Endothelial cell of umbilical vein (primary cell): ENCODE measurements at regions not wholly inside any gene's neighbourhood (a gene's known extent, or its start where the extent isn't known, plus 50 kb on each side); places are given as distances from the start of the nearest gene placed in this dataset.

ENCODE experiments used
- BruUV-seq: library from RNA; stranded (reverse); fragments of 400-500 nt; replicated peaks from 2 replicates; lab custom pipeline; 2021; lab: Mats Ljungman, UMichigan
- CTCF ChIA-PET: fragments of 300-600, 350-600 bp; sonication (Branson Sonifier 250); formaldehyde crosslinking; loops from one replicate; lab custom pipeline; 2021; ENCODE audit warnings: antibody characterized with exemption, inconsistent platforms; lab: Charles Lee
- POLR2A ChIA-PET: fragments of 300-600, 350-600 bp; sonication (Branson Sonifier 250); formaldehyde crosslinking; loops from one replicate; lab custom pipeline; 2021; ENCODE audit warnings: antibody characterized with exemption, inconsistent platforms; lab: Charles Lee
- DNase-seq: peaks from one replicate; pipeline ENCODE4 v3.0.0-alpha.2; 2011; ENCODE audit warnings: low read depth, low spot score
- FAIRE-seq: peaks from 2 replicates; lab custom pipeline; 2011; peaks lifted over from hg19 to GRCh38; lab: Jason Lieb, UNC
- H2AFZ ChIP-seq: 2 replicates; pipeline ENCODE4 v1.6.0; 2012; ENCODE audit warnings: low read depth, low read length, control low read depth, inconsistent platforms
- H3K27ac ChIP-seq: 2 replicates; pipeline ENCODE4 v1.5.1; 2011; ENCODE audit warnings: low read depth, mild to moderate bottlenecking, control low read depth, low read length, moderate library complexity; ENCODE audit not compliant: insufficient read depth
- H3K27me3 ChIP-seq, 2 experiments: 2 replicates each; pipeline versions ENCODE4 v1.6.0 to v1.6.1; 2011; ENCODE audit warnings: low read length in 2 of 2, mixed read lengths in 1 of 2; ENCODE audit not compliant: control insufficient read depth in 2 of 2, insufficient read depth in 2 of 2
- H3K36me3 ChIP-seq, 2 experiments: 2 replicates in 1 of 2; 3 replicates in 1 of 2; pipeline ENCODE4 v1.5.1; 2011; ENCODE audit warnings: low read length in 2 of 2, mild to moderate bottlenecking in 1 of 2, moderate library complexity in 1 of 2; ENCODE audit not compliant: control insufficient read depth in 2 of 2, insufficient read depth in 2 of 2; ENCODE audit errors: extremely low read depth in 1 of 2
- H3K4me1 ChIP-seq: 3 replicates; pipeline ENCODE4 v1.5.1; 2011; ENCODE audit warnings: mild to moderate bottlenecking, low read length; ENCODE audit not compliant: control insufficient read depth, insufficient read depth; ENCODE audit errors: extremely low read depth
- H3K4me2 ChIP-seq: 2 replicates; pipeline ENCODE4 v1.6.1; 2011; ENCODE audit warnings: low read length, control low read depth, mixed read lengths; ENCODE audit not compliant: insufficient read depth
- H3K4me3 ChIP-seq, 3 experiments: fragments of 200-600 bp in 1 of 3; sonication (generic), shearing (Covaris generic) in 1 of 3; replicated peaks in 1 of 3; 2 replicates each; pipeline ENCODE4 v1.5.1; 2011 to 2016; ENCODE audit warnings: control low read depth in 3 of 3, low read length in 3 of 3, mild to moderate bottlenecking in 2 of 3, inconsistent platforms in 1 of 3, low read depth in 1 of 3, moderate library complexity in 1 of 3; ENCODE audit not compliant: insufficient read depth in 1 of 3
- H3K79me2 ChIP-seq: 2 replicates; pipeline ENCODE4 v1.6.0; 2012; ENCODE audit warnings: low read length, inconsistent platforms; ENCODE audit not compliant: control insufficient read depth, insufficient read depth
- H3K9ac ChIP-seq: replicated peaks from 2 replicates; pipeline ENCODE3; 2011; ENCODE audit warnings: low read length, control low read depth; ENCODE audit not compliant: insufficient read depth; ENCODE audit errors: extremely low read depth
- H3K9me1 ChIP-seq: replicated peaks from 3 replicates; pipeline ENCODE4 v1.6.0; 2011; ENCODE audit warnings: mild to moderate bottlenecking, low read length; ENCODE audit not compliant: control insufficient read depth, insufficient read depth; ENCODE audit errors: extremely low read depth
- H3K9me3 ChIP-seq: replicated peaks from 2 replicates; pipeline ENCODE4 v1.5.1; 2012; ENCODE audit warnings: low read length, inconsistent platforms; ENCODE audit not compliant: control insufficient read depth, insufficient read depth
- H4K20me1 ChIP-seq: replicated peaks from 2 replicates; pipeline ENCODE3; 2011; ENCODE audit warnings: mild to moderate bottlenecking, low read length; ENCODE audit not compliant: control insufficient read depth, insufficient read depth; ENCODE audit errors: extremely low read depth
- CTCF ChIP-seq, 2 donors: IDR thresholded peaks; 1 replicate in 1 of 2; 2 replicates in 1 of 2; pipeline ENCODE4 v1.5.1; 2011; ENCODE audit warnings: low read length in 2 of 2, mild to moderate bottlenecking in 2 of 2, moderate library complexity in 2 of 2, control low read depth in 1 of 2, inconsistent platforms in 1 of 2, low read depth in 1 of 2; ENCODE audit not compliant: insufficient read depth in 1 of 2; ENCODE audit errors: extremely low read depth in 1 of 2
- EZH2 ChIP-seq: IDR thresholded peaks from 2 replicates; pipeline ENCODE4 v1.6.1; 2012; ENCODE audit warnings: borderline replicate concordance, low read depth, mild to moderate bottlenecking, moderate library complexity, low read length, inconsistent platforms; ENCODE audit not compliant: severe bottlenecking
- JUN ChIP-seq: IDR thresholded peaks from 2 replicates; pipeline ENCODE4 v1.6.1; 2011; ENCODE audit warnings: borderline replicate concordance, low read depth; ENCODE audit not compliant: insufficient read length, insufficient read depth
- MYC ChIP-seq: IDR thresholded peaks from one replicate; pipeline ENCODE4 v1.6.1; 2011; ENCODE audit warnings: mild to moderate bottlenecking, low read depth, low read length
- POLR2A ChIP-seq: IDR thresholded peaks from 2 replicates; pipeline ENCODE4 v1.6.1; 2012; ENCODE audit warnings: low read depth, mild to moderate bottlenecking, control low read depth, low read length
- POLR2AphosphoS5 ChIP-seq: IDR thresholded peaks from 2 replicates; pipeline ENCODE4 v1.6.1; 2012; ENCODE audit warnings: low read depth, mild to moderate bottlenecking, control low read depth, low read length, moderate library complexity; ENCODE audit not compliant: insufficient read depth
- dilution Hi-C: fragments of 300-500 bp; cut with MboI; formaldehyde crosslinking; loops from one replicate; pipeline ENCODE4 v1.15.0; 2019; ENCODE audit warnings: low sequenced_read_pairs; ENCODE audit not compliant: extremely low pct_ligation_motif_present
- intact Hi-C: fragments of 100-400 bp; cut with micrococcal nuclease; formaldehyde crosslinking; loops from one replicate; pipeline ENCODE4 v1.10.0; 2022

DNA sequence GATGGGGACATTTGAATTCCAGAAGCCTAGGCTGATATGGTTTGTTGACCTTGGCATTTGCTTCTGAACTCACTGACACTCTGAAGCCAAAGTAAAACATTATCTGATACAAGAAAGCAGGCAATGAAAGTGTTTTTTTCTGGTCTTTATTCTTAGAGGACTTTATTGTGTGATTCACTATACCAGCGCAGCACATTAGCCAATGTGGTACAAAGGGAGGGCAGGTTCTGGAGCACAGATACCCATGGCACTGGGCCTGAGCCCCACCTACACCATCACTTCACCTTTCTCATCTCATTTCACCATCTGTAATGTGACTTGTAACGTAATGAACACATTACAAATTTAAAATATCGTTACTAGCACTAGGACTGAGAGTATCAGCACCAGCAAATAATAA, 89.7 kb upstream of the ZNF366 start:
- peak overlapping the region; percentile 88 for H3K27ac ChIP-seq
- intact Hi-C loops (loop anchor here (1.0 to 2.0 kb wide), 2 partner anchors 41 to 144 kb away; no protein-coding TSS in a partner anchor), dilution Hi-C loops (loop anchor here (25.0 kb wide), 1 partner anchor 215 kb away; the partner anchor contains the start of gene TNPO1)
- peaks cover 54% of the 10 kb centered on the region for H3K4me1 ChIP-seq
- no peaks in the 10 kb centered on the region for H3K27me3 ChIP-seq
- no peaks in the 10 kb centered on the region for H3K79me2 ChIP-seq
- BruUV-seq, result no TSS peak
- no peak overlapping the region for H3K4me3 ChIP-seq
- FAIRE-seq (no peak), DNase-seq (peak; percentile 69)
- POLR2A ChIA-PET, result interaction anchor here (1.1 kb wide), 1 partner anchor 8 kb away, joined by 3 read pairs; no protein-coding TSS in a partner anchor
- peak overlapping the region; percentile 58 for H2AFZ ChIP-seq
- CTCF ChIA-PET, result interaction anchor here (1.0 to 1.5 kb wide), 3 partner anchors 15 to 33 kb away, joined by 3 to 6 read pairs (median 4); no protein-coding TSS in a partner anchor
- no peak for TF ChIP-seq CTCF (IDR thresholded peaks at IDR 0.05; ENCODE audit: extremely low read depth in 1 of 2, insufficient read depth in 1 of 2, low read depth in 1 of 2, low read length in 2 of 2)
- TF ChIP-seq POLR2A, result no peak
- TF ChIP-seq EZH2, result no peak
- TF ChIP-seq MYC, result no peak
- no peak for TF ChIP-seq POLR2AphosphoS5
- TF ChIP-seq JUN, result no peak
- H4K20me1 ChIP-seq, result no peaks in the 10 kb centered on the region
- peak overlapping the region; percentile 54 for H3K9ac ChIP-seq
- no peaks in the 10 kb centered on the region for H3K36me3 ChIP-seq
- no peaks in the 10 kb centered on the region for H3K9me1 ChIP-seq
- H3K4me2 ChIP-seq, result no peak overlapping the region
- no peaks in the 10 kb centered on the region for H3K9me3 ChIP-seq
